ENCODE measurements at regions not wholly inside any gene's neighbourhood (a gene's known extent, or its start where the extent isn't known, plus 50 kb on each side); places are given as distances from the start of the nearest gene placed in this dataset.

GRCh38 chr9:4422495-4422894, 67.8 kb upstream of the SLC1A1 start:
- TF ChIP-seq POLR2A (IDR thresholded peaks at IDR 0.05): no peak
- TF ChIP-seq, protein P1, sequence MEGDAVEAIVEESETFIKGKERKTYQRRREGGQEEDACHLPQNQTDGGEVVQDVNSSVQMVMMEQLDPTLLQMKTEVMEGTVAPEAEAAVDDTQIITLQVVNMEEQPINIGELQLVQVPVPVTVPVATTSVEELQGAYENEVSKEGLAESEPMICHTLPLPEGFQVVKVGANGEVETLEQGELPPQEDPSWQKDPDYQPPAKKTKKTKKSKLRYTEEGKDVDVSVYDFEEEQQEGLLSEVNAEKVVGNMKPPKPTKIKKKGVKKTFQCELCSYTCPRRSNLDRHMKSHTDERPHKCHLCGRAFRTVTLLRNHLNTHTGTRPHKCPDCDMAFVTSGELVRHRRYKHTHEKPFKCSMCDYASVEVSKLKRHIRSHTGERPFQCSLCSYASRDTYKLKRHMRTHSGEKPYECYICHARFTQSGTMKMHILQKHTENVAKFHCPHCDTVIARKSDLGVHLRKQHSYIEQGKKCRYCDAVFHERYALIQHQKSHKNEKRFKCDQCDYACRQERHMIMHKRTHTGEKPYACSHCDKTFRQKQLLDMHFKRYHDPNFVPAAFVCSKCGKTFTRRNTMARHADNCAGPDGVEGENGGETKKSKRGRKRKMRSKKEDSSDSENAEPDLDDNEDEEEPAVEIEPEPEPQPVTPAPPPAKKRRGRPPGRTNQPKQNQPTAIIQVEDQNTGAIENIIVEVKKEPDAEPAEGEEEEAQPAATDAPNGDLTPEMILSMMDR (IDR thresholded peaks at IDR 0.05): no peak

Data from esophagus squamous epithelium (tissue), 4 donors.